ENCODE measurements at regions not wholly inside any gene's neighbourhood (a gene's known extent, or its start where the extent isn't known, plus 50 kb on each side); places are given as distances from the start of the nearest gene placed in this dataset.

- TF ChIP-seq CTCF (IDR thresholded peaks at IDR 0.05 in 4 of 5, conservative IDR thresholded peaks at IDR 0.05 in 1 of 5) = no peak
- no peak for TF ChIP-seq POLR2A (IDR thresholded peaks at IDR 0.05)
Observed at GRCh38 chr1:95308276-95309030, 74.4 kb downstream of the RWDD3 start.

All from gastrocnemius medialis (tissue), 4 donors.